ENCODE measurements at regions not wholly inside any gene's neighbourhood (a gene's known extent, or its start where the extent isn't known, plus 50 kb on each side); places are given as distances from the start of the nearest gene placed in this dataset.

DNA sequence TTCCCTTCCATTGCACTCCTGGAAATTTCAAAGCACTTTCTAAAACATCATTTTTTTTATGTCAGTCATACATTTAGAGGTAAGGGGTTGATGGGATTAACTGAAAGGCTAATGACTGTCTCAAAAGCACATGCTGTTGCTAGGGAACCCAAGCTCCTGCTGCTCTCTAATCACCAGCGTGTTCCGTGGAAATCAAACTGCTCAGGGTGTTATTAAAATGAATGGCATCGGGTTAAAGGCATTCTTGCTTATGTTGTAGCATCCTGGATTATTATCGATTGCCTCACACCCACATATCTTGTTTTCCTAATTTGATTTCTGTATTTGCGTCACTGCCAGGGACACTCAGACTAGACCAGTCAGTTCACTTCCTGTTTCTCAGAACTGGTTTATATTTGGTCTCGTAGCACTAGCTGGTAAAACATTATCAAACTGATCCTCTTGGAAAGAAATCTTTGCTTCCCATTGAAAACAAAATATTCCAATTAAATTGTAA is 216.5 kb upstream of the MKLN1 start:
- TF ChIP-seq, protein P1, sequence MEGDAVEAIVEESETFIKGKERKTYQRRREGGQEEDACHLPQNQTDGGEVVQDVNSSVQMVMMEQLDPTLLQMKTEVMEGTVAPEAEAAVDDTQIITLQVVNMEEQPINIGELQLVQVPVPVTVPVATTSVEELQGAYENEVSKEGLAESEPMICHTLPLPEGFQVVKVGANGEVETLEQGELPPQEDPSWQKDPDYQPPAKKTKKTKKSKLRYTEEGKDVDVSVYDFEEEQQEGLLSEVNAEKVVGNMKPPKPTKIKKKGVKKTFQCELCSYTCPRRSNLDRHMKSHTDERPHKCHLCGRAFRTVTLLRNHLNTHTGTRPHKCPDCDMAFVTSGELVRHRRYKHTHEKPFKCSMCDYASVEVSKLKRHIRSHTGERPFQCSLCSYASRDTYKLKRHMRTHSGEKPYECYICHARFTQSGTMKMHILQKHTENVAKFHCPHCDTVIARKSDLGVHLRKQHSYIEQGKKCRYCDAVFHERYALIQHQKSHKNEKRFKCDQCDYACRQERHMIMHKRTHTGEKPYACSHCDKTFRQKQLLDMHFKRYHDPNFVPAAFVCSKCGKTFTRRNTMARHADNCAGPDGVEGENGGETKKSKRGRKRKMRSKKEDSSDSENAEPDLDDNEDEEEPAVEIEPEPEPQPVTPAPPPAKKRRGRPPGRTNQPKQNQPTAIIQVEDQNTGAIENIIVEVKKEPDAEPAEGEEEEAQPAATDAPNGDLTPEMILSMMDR (IDR thresholded peaks at IDR 0.05; ENCODE audit: control extremely low read depth, extremely low read depth, low read depth, missing control alignments), result no peak
- DNase-seq (ENCODE audit: extremely low spot score), result no peak
- ChIA-PET CTCF (interaction anchor here (1.6 to 8.6 kb wide), 2 partner anchors 12 to 317 kb away, joined by 3 to 63 read pairs; no protein-coding TSS in a partner anchor), POLR2A (interaction anchor here (0.5 to 5.8 kb wide), 2 partner anchors 13 to 197 kb away, joined by 7 to 41 read pairs; no protein-coding TSS in a partner anchor)

DNA sequence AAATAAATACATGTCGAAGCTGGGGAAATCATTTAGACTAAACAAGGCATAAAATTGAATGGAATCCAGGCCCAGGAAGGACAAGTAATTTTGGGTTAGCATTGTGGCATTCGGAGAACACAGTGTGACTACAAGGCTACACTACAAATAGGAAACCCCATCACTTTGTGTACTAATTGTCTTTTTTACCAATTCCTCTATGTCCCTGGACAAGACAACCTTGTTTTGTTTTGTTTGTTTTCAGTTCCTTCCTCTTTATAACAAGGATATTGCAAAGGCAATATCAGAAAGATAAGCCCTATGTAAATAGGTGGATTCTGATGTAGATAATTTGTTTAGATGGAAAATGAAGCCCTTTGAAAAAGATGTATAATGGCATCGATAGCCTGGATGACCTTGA is 215.9 kb upstream of the MKLN1 start:
- TF ChIP-seq, protein P1 (IDR thresholded peaks at IDR 0.05; ENCODE audit: control extremely low read depth, extremely low read depth, low read depth, missing control alignments), result no peak
- POLR2A ChIA-PET, result interaction anchor here (0.5 to 5.8 kb wide), 2 partner anchors 12 to 198 kb away, joined by 7 to 41 read pairs; no protein-coding TSS in a partner anchor
- no peak for DNase-seq (ENCODE audit: extremely low spot score)
- CTCF ChIA-PET, result interaction anchor here (8.6 kb wide), 1 partner anchor 12 kb away, joined by 63 read pairs; no protein-coding TSS in a partner anchor

DNA sequence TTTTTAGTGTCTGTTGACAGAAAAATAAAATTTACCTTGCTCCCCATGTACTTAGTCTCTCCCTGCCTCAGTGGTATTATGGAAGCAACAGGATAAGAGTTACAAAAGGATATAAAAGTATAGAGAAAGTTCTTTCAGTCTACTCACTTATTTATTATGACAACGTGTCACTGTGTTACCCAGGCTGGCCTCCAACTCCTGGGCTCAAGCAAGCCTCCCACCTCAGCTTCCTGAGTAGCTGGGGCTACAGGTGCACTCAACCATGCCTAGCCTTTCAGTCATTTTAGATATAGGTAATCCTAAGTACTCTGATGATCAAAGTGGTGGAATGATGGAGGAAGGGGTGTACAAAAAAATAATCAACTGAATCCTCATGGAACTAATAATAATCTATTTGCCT is 215.2 kb upstream of the MKLN1 start:
- DNase-seq (ENCODE audit: extremely low spot score), result no peak
- POLR2A ChIA-PET, result interaction anchor here (0.8 to 5.8 kb wide), 2 partner anchors 12 to 380 kb away, joined by 3 to 41 read pairs; no protein-coding TSS in a partner anchor
- TF ChIP-seq, protein P1 (IDR thresholded peaks at IDR 0.05; ENCODE audit: control extremely low read depth, extremely low read depth, low read depth, missing control alignments), result no peak
- CTCF ChIA-PET, result interaction anchor here (0.9 to 8.6 kb wide), 3 partner anchors 11 to 77 kb away, joined by 3 to 63 read pairs (median 3); no protein-coding TSS in a partner anchor

DNA sequence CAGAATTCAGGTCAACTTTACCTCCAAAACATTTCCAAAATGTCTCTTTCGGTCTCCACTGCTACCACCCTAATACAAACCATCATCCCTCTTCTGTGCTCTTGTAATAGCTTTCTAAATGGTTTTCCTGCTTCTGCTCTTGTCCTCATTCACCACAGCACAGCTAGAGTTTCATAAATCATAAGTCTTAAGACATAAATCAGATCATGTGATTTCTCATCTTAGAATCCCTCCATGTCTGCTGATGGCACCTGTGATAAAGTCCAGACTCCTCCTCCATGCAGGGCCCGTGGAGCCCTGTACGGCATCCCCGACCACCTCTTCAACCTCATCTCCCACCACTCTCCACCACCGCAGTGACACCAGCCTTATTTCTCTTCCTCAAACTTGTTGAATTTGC is 212.3 kb upstream of the MKLN1 start:
- POLR2A ChIA-PET, result no interaction called here
- DNase-seq (ENCODE audit: extremely low spot score), result no peak
- TF ChIP-seq, protein P1 (IDR thresholded peaks at IDR 0.05; ENCODE audit: control extremely low read depth, extremely low read depth, low read depth, missing control alignments), result no peak
- CTCF ChIA-PET, result interaction anchor here (8.6 kb wide), 1 partner anchor 8 kb away, joined by 63 read pairs; no protein-coding TSS in a partner anchor

DNA sequence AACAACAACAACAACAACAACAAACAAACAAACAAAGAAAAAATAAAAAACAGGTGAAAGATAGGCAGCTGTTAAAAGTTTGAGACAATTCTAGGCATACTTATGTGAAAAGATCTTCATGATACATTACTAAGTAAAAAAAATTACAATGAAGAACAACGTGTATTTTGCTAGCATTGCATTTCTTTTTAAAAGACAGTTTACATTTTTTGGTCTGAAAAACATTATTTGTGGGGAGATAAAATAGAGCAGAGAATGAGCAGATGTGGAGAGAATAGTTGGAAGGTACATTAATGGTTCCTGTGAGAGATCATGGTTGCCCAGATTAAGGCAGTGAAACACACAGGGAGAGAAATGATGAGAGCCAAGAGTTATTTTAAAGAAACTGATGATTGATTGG is 210.2 kb upstream of the MKLN1 start:
- TF ChIP-seq, protein P1 (IDR thresholded peaks at IDR 0.05; ENCODE audit: control extremely low read depth, extremely low read depth, low read depth, missing control alignments), result no peak
- ChIA-PET CTCF (no interaction called here), POLR2A (no interaction called here)
- DNase-seq (ENCODE audit: extremely low spot score), result no peak

DNA sequence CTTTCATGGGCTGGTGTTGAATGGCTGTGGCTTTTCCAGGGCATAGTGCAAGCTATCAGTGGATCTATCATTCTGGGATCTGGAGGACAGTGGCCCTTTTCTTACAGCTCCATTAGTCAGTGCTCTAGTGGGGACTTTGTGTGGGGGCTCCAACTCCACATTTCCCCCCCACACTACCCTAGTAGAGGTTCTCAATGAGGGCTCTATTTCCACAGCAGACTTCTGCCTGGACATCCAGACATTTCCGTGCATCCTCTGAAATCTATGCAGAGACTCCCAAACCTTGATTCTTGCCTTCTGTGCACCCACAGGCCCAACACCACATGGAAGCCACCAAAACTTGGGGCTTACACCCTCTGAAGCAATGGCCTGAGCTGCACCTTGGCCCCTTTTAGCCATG is 208.3 kb upstream of the MKLN1 start:
- POLR2A ChIA-PET, result no interaction called here
- CTCF ChIA-PET, result no interaction called here
- no peak for DNase-seq (ENCODE audit: extremely low spot score)
- TF ChIP-seq, protein P1 (IDR thresholded peaks at IDR 0.05; ENCODE audit: control extremely low read depth, extremely low read depth, low read depth, missing control alignments), result no peak
